Suppressor macrophage (primary cell): ENCODE measurements at regions not wholly inside any gene's neighbourhood (a gene's known extent, or its start where the extent isn't known, plus 50 kb on each side); places are given as distances from the start of the nearest gene placed in this dataset.
"Not testable (repeated sequence)": the region's sequence is repeated elsewhere in the genome, so short reads cannot be mapped to it uniquely, and the experiment has no call there.

Experiments used
- DNase-seq, 4 experiments: peaks; one replicate each; pipeline ENCODE4 v3.0.0-alpha.2; 2020 to 2022

GRCh38 chr14:85934886-85935254 lies 404.9 kb downstream of the FLRT2 start:
- peak in 2 of 4 experiments; percentile 28 to 32 for DNase-seq

- DNase-seq = peak; percentile 62 to 85 (median 74)
These were observed 404.4 kb downstream of the FLRT2 start for GRCh38 chr14:85934123-85934885.

GRCh38 chr14:85921241-85921640 lies 391.3 kb downstream of the FLRT2 start:
- no peak for DNase-seq

- no peak for DNase-seq
These were observed 387.8 kb downstream of the FLRT2 start for GRCh38 chr14:85917716-85918115.

GRCh38 chr14:85915711-85916110 lies 385.8 kb downstream of the FLRT2 start:
- no peak for DNase-seq

GRCh38 chr14:85912141-85912540 lies 382.2 kb downstream of the FLRT2 start:
- no peak for DNase-seq

GRCh38 chr14:85911044-85911443 lies 381.1 kb downstream of the FLRT2 start:
- no peak for DNase-seq

GRCh38 chr14:85909581-85909980 lies 379.6 kb downstream of the FLRT2 start:
- DNase-seq = no peak

- DNase-seq = no peak
These were observed 377.6 kb downstream of the FLRT2 start for GRCh38 chr14:85907536-85907935.

- DNase-seq = no peak
These were observed 367.9 kb downstream of the FLRT2 start for GRCh38 chr14:85897808-85898207.

- no peak for DNase-seq
These were observed 365.7 kb downstream of the FLRT2 start for GRCh38 chr14:85895603-85896002.

GRCh38 chr14:85892251-85892650 lies 362.3 kb downstream of the FLRT2 start:
- DNase-seq = no peak

GRCh38 chr14:85883966-85884365 lies 354.0 kb downstream of the FLRT2 start:
- DNase-seq = no peak

- no peak for DNase-seq
These were observed 353.2 kb downstream of the FLRT2 start for GRCh38 chr14:85883101-85883500.

- DNase-seq = no peak
These were observed 352.0 kb downstream of the FLRT2 start for GRCh38 chr14:85881935-85882334.

- no peak for DNase-seq
These were observed 348.9 kb downstream of the FLRT2 start for GRCh38 chr14:85878874-85879273.

- no peak for DNase-seq
These were observed 343.1 kb downstream of the FLRT2 start for GRCh38 chr14:85873006-85873405.

GRCh38 chr14:85867450-85867849 lies 337.5 kb downstream of the FLRT2 start:
- DNase-seq = peak in 3 of 4 experiments; percentile 3 to 14 (median 3)

- DNase-seq = no peak
These were observed 335.8 kb downstream of the FLRT2 start for GRCh38 chr14:85865701-85866100.

- DNase-seq = no peak
These were observed 328.7 kb downstream of the FLRT2 start for GRCh38 chr14:85858634-85859033.

- DNase-seq = peak in 2 of 4 experiments; percentile 2 to 15
These were observed 326.5 kb downstream of the FLRT2 start for GRCh38 chr14:85856430-85856829.

- DNase-seq = no peak
These were observed 324.1 kb downstream of the FLRT2 start for GRCh38 chr14:85853996-85854526.

- no peak for DNase-seq
These were observed 323.0 kb downstream of the FLRT2 start for GRCh38 chr14:85852906-85853305.

GRCh38 chr14:85852123-85852522 lies 322.2 kb downstream of the FLRT2 start:
- DNase-seq = not testable (repeated sequence)

- not testable (repeated sequence) for DNase-seq
These were observed 300.6 kb downstream of the FLRT2 start for GRCh38 chr14:85830549-85830948.
